Bone marrow (tissue), 2 donors: ENCODE measurements at regions not wholly inside any gene's neighbourhood (a gene's known extent, or its start where the extent isn't known, plus 50 kb on each side); places are given as distances from the start of the nearest gene placed in this dataset.

ENCODE experiments used
- DNase-seq, 2 donors: peaks; one replicate each; lab custom pipeline; 2025; lab: John Stamatoyannopoulos, UW

GRCh38 chr11:16434036-16434435 is 77.7 kb upstream of the SOX6 start:
- no peak for DNase-seq

GRCh38 chr11:16430674-16431073 is 74.3 kb upstream of the SOX6 start:
- no peak for DNase-seq

- no peak for DNase-seq
Measured at GRCh38 chr11:16421826-16422225, 65.5 kb upstream of the SOX6 start.

- DNase-seq = no peak
Measured at GRCh38 chr11:16418428-16419097, 62.2 kb upstream of the SOX6 start.

GRCh38 chr11:16412525-16413172 is 56.3 kb upstream of the SOX6 start:
- DNase-seq = no peak

GRCh38 chr11:16410479-16410878 is 54.1 kb upstream of the SOX6 start:
- no peak for DNase-seq

GRCh38 chr11:16408619-16409018 is 52.3 kb upstream of the SOX6 start:
- DNase-seq = no peak

GRCh38 chr11:16406226-16406625 is 49.9 kb upstream of the SOX6 start:
- no peak for DNase-seq
